ENCODE measurements at regions not wholly inside any gene's neighbourhood (a gene's known extent, or its start where the extent isn't known, plus 50 kb on each side); places are given as distances from the start of the nearest gene placed in this dataset.

DNA sequence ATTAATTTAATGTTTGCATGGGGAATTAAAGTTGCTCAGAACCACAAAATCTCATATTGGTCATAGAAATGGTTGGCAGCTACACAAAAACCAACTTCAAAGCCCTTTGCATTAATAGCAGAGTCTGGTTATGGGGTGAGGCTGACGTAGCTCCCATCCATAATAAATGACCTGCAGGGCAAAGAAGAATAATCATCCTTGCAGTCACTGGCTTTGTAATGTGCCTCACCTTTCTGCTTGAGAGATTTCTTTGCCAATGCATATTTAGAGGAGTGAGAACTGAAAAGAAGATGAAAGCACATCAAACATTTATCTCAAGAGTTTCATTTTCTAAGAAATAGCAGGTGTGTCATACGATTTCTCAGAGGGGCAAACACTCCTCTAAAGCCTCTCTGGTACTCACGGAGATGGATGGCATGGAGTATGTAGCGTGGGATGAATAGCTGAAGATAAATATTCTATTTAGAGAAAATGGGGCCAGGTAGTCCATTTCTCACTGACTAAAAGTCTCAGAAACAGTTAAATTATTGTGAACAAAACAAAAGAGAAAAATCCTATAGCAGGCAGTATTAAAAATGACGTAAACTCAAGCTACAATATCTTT, 1491.9 kb downstream of the FAM181B start:
- H3K4ac ChIP-seq (replicated peaks; ENCODE audit: insufficient read length, low read depth, low read length): no peak overlapping the region
- DNase-seq (ENCODE audit: low read depth in 1 of 2, low spot score in 2 of 2): no peak
- ChIA-PET POLR2A (ENCODE audit: partially characterized antibody) (no interaction called here), CTCF (ENCODE audit: partially characterized antibody) (no interaction called here)
- 88% methylated on average over 5 of the region's 5 CpGs; no CpG with 5 or more reads in 1 of the 2 experiments for WGBS, 2 experiments (ENCODE audit: extremely low coverage in 1 of 2, insufficient coverage in 1 of 2, insufficient read length in 1 of 2, insufficient replicate concordance in 2 of 2, low coverage in 1 of 2, low lambda C conversion rate in 2 of 2, missing lambda C conversion rate in 1 of 2)
- H2BK120ac ChIP-seq (replicated peaks; ENCODE audit: low read depth, low read length): no peak overlapping the region
- H2AFZ ChIP-seq (ENCODE audit: low read length): no peak overlapping the region
- no peak for FAIRE-seq
- no peaks in the 10 kb centered on the region for H3K23me2 ChIP-seq (ENCODE audit: low read depth, low read length)
- H3K4me1 ChIP-seq (replicated peaks in 1 of 4; ENCODE audit: control insufficient read depth in 3 of 4, insufficient read depth in 4 of 4, low read length in 3 of 4): no peaks in the 10 kb centered on the region
- no peaks in the 10 kb centered on the region for H3K79me1 ChIP-seq (ENCODE audit: low read depth, low read length)
- H2BK20ac ChIP-seq (ENCODE audit: low read length): no peak overlapping the region
- H3K36me3 ChIP-seq (ENCODE audit: control insufficient read depth in 2 of 4, insufficient read depth in 4 of 4, low read length in 3 of 4): no peaks in the 10 kb centered on the region
- no peak for TF ChIP-seq TCF12 (IDR thresholded peaks at IDR 0.05; ENCODE audit: low read depth, low read length)
- TF ChIP-seq CHD1 (IDR thresholded peaks at IDR 0.05; ENCODE audit: low read depth, low read length): no peak
- TF ChIP-seq ASH2L (IDR thresholded peaks at IDR 0.05; ENCODE audit: low read length): no peak
- H3K27ac ChIP-seq (ENCODE audit: low read depth, low read length): no peak overlapping the region
- H3K27me3 ChIP-seq (replicated peaks in 1 of 4; ENCODE audit: control insufficient read depth in 3 of 4, extremely low read depth in 1 of 4, insufficient read depth in 3 of 4, low read length in 3 of 4): no peaks in the 10 kb centered on the region
- no peak overlapping the region for H2BK5ac ChIP-seq (ENCODE audit: low read depth, low read length)
- no peak overlapping the region for H2AK5ac ChIP-seq (ENCODE audit: low read depth, low read length)
- no peak overlapping the region for H3K18ac ChIP-seq (ENCODE audit: extremely low read depth, low read length)
- H4K5ac ChIP-seq (ENCODE audit: insufficient read length, low read depth, low read length): no peak overlapping the region
- H4K8ac ChIP-seq (ENCODE audit: extremely low read depth, insufficient read depth, low read length): no peak overlapping the region
- H3K56ac ChIP-seq (replicated peaks; ENCODE audit: insufficient read length, low read depth, low read length): no peak overlapping the region
- H3K23ac ChIP-seq (ENCODE audit: insufficient read length): no peak overlapping the region
- H3K9ac ChIP-seq (replicated peaks in 1 of 4; ENCODE audit: extremely low read depth in 1 of 4, low read depth in 3 of 4, low read length in 3 of 4): no peak overlapping the region
- H3K9me3 ChIP-seq (ENCODE audit: insufficient read depth in 2 of 2, low read depth in 1 of 2, low read length in 1 of 2): no peaks in the 10 kb centered on the region
- H4K91ac ChIP-seq (replicated peaks; ENCODE audit: insufficient read length, low read length): no peak overlapping the region
- H3K4me3 ChIP-seq (ENCODE audit: extremely low read depth in 1 of 4, insufficient read depth in 2 of 4, low read depth in 3 of 4, low read length in 4 of 4): no peak overlapping the region
- no peaks in the 10 kb centered on the region for H3K79me2 ChIP-seq (ENCODE audit: control insufficient read depth in 1 of 2, insufficient read depth in 2 of 2, low read length in 2 of 2)
- no peak overlapping the region for H2BK15ac ChIP-seq (ENCODE audit: low read length)
- H3K14ac ChIP-seq (ENCODE audit: insufficient read length): no peak overlapping the region
- H3K4me2 ChIP-seq (ENCODE audit: insufficient read depth in 1 of 2, low read depth in 2 of 2, low read length in 2 of 2): no peak overlapping the region
- H4K20me1 ChIP-seq (replicated peaks in 1 of 2; ENCODE audit: control insufficient read depth in 1 of 2, insufficient read depth in 2 of 2, low read length in 2 of 2): no peaks in the 10 kb centered on the region
- no peak overlapping the region for H2BK12ac ChIP-seq (ENCODE audit: low read depth, low read length)

Data from H1 (cell line).